ENCODE measurements at regions not wholly inside any gene's neighbourhood (a gene's known extent, or its start where the extent isn't known, plus 50 kb on each side); places are given as distances from the start of the nearest gene placed in this dataset.

DNA sequence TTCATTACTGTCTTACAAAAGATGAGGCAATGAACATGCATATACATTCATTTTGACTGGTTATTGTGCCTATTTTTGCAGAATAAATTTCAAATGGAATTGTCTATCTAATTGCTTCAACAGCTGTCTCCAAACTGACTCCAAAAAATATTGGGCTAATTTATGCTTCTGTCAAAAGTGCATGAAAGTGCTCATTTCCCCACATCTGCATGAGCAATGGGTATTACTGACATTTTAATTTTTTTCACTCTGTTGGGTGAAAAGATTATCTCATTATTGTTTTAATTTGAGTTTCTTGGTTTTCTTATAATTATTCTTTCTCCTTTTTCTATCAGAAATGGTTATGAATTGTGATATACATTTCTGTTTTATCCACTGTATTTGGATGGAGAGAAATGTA, 404.2 kb downstream of the QKI start:
- no peak for DNase-seq

DNA sequence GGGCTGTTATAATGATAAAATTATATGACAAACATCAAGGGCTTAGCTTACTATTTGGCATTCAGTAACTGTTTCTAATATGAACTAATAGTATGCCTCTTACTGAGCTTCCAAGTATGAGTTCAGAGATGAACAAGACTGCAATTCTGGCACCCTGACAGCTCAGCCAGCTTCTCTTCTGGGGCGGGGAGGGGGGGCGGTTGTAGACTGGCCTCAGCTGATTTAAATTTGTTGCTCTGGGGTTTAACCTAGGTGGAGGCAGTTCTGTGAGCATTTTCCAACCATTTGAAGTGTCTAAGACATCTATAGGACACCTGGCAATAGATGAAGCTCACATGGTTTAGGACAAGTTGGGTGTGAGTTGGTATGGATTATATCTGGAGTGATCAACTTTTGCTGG, 401.9 kb downstream of the QKI start:
- DNase-seq = no peak

DNA sequence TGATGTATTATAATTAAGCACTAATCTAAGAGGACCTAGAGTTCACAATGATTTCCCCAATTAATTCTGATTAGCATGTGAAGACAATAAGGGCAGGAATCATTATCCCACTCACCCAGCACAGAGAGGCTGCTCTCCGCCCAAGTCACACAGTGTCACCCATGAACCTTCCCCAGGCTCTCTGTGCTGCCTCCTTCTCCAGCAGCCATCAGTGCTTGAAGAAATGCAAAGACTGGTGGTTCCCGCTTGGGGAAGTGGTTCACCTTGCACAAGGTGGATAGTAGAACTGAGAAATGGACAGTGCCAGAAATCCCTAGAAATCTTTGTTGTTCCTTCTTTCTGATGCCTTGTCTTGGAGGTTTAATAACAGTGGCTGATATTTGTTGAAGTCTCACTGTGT, 401.3 kb downstream of the QKI start:
- DNase-seq = no peak

DNA sequence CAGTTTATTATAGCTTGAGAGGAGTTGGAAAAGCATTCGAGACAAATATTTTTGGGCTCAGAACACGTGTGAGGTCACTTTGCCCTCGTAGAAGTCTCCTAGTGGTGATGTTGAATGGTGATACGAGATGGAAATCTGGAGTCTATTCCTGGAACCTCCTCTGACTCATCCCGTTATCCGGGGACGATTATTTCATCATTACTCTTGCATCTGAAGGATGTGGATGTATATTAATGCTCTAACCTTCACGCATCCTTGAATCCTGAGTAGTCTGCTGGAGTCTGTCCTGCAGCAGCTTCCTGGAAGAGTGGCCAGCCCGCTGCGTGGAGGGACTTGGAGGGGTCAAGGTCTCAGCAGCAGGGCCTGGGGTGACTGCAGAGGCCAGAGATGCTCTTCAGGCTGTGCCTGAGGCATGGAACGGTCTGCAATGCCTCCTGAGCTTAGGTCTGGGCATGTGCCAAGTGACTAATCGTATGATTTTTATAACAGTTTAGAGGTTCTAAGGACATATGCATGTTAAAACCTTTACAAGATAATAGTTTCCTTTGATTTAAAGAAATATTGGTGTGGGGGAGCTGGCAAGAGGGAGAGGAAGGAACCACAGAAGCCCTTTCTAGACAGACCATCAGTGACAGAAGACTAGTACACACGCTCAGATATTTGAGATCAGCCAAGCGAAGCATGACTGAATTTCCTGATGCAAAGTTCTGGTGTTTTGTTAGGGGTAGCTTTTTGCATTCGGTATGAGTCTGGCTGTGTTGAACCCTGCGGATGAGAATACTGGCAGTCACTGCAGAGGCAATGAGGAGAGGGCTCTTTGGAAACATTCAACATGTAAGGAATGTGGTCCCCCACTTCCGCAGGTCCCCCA, 400.2 kb downstream of the QKI start:
- DNase-seq = no peak

GRCh38 chr6:163813979-163814493, 399.5 kb downstream of the QKI start:
- DNase-seq = no peak

DNA sequence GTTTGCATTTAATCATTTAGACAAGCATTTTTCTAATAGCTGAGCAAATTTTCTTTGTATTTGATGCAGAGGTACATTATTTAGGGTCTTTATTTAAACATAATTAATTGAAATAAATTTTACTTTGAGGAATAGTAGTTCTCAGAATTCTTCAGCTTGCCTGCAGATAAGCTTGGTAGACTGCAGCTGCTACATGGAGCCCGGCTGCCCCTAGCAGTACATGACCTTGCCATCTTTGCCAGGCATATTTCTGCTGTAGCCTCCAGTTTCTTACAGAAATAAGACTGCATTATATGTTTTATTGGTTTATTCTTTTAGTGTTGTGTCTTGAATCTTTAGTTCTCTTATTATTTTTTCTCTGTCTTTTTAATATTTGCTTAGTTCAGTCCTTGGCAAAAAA, 396.8 kb downstream of the QKI start:
- DNase-seq = no peak

DNA sequence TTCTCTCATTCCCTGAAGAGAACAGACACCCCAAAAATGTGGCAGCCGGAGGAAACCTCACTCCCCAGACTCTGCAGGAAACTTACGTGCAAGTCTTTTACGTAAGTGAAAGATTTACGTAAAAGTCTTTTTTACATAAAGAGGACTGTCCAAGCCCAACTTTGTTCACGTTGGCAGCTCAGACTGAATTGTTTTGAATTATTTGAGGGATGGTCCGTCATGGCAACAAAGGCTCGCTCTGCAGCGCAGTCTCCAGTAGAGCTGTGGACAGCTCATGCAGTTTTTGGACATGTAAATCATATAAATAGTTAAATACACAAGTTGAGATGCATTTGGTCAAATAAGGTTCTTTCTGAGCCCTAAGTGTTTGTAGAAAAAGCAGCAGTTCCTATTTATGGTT, 394.8 kb downstream of the QKI start:
- DNase-seq = no peak

DNA sequence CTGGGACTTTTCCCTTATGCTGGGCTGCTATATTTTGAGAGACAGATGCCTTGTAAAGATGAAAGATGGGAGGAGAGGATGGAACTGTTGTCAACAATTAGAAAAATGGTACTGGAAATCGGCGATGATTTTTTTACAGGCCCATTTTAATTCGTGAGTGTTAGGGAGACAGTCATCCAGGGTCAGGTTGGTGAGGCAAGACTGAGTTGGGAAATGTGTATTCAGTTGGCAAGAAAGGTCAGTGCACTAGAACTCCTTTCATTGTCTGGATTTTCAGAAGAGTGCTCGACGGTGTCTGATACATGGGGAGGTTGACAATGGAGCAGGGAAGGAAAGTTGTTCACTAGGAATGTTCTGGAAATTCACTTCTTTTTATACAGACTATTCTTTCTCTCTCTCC, 394.4 kb downstream of the QKI start:
- DNase-seq = no peak

DNA sequence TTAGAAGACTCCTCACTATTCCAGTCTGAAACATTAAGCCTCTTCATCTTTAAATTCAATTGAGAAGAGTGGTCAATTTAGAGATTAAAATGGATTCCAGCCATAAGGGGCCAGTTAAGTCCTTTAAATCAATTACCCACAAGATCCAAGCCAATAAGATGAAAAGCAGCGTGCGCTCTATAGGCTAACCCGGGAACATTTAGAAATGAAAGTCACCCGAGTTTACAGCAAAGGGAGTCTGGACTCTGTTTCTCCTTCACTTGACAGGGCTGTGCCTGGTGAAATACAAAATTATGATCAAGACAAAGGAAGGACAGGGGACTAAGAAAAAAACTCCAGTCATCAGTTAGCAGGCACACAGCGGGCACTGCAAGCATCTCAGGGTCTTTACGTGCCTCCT, 393.7 kb downstream of the QKI start:
- DNase-seq = peak; percentile 63 to 77

DNA sequence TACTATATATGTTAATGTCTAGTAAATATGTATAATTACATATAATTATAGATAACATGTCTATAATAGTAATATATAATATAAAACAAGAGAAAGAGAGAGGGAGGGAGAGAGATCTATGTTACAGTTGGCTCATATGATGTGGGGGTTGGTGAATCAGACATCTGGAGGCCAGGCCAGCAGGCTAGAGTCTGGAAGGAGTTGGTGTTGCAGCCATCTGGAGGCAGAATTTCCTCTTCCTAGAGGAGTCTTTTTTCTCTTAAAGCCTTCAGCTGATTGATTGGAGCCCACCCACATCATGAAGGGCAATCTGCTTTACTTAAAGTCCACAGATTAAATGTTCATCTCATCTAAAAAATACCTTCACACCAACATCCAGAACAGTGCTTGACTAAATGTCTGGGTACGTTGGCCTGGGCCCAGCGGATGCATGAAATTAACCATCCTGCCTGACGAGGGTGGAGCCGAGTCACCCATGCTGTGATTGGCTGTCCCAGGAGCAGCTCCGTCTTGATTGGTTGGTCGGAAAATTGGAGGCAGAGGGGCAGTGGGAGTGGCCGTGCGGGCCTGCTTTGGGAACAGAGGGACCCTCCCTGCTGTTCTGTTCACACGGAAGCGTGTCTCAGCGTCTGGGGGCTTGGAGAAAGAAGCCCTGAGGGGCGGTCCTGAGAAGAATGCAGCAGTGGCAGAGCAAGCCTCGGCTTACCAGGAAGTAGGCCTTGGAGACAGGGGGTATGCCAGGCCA, 392.4 kb downstream of the QKI start:
- DNase-seq = peak; percentile 72 to 89

GRCh38 chr6:163804991-163805390, 390.5 kb downstream of the QKI start:
- DNase-seq = no peak

DNA sequence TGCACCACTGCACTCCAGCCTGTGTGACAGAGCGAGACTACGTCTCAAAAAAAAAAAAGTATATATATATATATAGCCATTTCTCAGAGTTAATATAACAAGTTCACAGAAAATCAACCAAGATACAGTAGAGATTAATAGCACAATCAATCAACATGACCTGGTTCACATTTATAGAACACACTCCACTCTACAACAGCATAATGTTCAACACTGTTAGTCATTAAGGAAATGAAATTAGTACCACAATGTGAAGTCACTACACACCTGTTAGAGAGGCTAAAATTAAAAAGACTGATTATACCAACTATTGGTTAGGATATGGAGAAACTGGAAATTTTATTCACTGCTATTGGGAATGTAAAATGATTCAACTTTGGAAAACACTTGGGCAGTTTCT, 387.7 kb downstream of the QKI start:
- no peak for DNase-seq

- no peak for DNase-seq
Measured at GRCh38 chr6:163797296-163797845, 382.9 kb downstream of the QKI start.

GRCh38 chr6:163793011-163793983, 378.8 kb downstream of the QKI start:
- DNase-seq = no peak

GRCh38 chr6:163790266-163790840, 375.8 kb downstream of the QKI start:
- DNase-seq = peak; percentile 60 to 93

DNA sequence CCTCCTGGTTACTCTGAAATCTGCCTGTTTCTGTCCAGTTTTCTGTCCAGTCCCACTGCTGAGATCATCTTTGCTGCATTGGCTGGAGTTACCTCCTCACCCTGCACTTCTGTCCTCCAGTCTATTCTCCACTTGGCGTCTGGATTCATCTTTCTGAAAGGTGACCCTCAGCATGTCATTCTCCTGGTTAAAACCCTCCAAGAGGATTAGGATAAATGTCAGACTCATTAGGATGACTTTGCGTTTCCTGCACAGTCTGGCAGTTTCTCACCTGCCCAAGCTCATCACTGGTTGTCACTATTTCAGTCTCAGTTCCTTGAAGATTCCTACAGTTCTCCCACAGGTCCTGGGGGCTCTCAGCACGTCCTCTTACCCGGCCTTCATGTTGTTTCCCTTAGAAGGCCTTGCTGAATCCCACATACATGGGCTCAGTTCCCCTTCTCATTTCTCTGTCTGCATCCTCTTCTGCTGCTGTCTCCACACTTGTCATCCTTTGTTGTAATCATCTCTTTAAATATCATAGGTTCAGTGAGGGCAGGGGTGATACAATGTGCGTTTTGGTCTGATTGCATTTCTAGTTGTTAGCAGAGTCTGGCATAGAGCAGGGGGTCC, 374.8 kb downstream of the QKI start:
- DNase-seq = peak; percentile 88 to 96

GRCh38 chr6:163786995-163787671, 372.6 kb downstream of the QKI start:
- DNase-seq = no peak

DNA sequence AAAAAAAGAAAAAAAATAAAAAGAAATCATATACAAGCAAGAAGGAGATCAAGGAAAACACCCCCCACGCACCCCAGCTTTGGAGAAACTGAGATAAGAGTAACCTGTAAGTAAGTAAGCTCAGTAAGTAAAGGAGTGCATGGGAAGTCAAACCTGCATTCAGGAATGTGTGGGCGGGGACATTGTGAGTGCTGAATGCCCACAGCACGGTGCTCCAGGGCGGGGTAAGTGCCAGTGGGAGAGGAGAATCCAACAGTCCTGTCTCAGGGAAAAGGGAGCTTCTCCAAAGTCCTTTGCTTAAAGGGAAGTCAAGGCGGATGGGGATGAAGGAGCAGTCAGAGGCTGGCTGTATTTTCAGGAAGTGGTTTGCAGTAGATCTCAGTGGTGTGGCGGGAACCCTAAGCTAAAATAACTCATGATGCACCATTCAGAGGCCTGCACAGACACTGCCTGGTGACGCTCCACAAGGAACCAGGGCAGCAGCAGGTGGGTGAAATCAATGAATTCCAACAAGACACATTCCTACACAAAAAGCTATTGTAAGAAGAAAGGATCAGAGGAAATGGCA, 368.0 kb downstream of the QKI start:
- no peak for DNase-seq

- peak; percentile 95 to 99 for DNase-seq
Measured at GRCh38 chr6:163780994-163781393, 366.5 kb downstream of the QKI start.

GRCh38 chr6:163779727-163780284, 365.3 kb downstream of the QKI start:
- no peak for DNase-seq
